ENCODE measurements at regions not wholly inside any gene's neighbourhood (a gene's known extent, or its start where the extent isn't known, plus 50 kb on each side); places are given as distances from the start of the nearest gene placed in this dataset.

- CTCF ChIA-PET = no interaction called here
- RAD21 ChIA-PET (ENCODE audit: low non-redundant PET in 1 of 2, low total read pairs in 2 of 2, uncharacterized antibody in 2 of 2, unreplicated experiment in 2 of 2) = no interaction called here
- DNase-seq (ENCODE audit: low read depth, low spot score) = no peak
- POLR2A ChIA-PET = no interaction called here
- no peak for TF ChIP-seq CBX3 (IDR thresholded peaks at IDR 0.05; ENCODE audit: low read depth)
- Histone ChIP-seq H3K9me3 (ENCODE audit: control insufficient read depth in 1 of 2, insufficient read depth in 1 of 2, low read depth in 1 of 2, low read length in 2 of 2) (peaks cover 0 to 3% of the 10 kb centered on the region in 2 experiments; a peak in 1 of 4 replicates), H3K27ac (ENCODE audit: low read depth, low read length) (no peak overlapping the region), H3K4me2 (ENCODE audit: low read length) (no peak overlapping the region), H3K9me2 (ENCODE audit: insufficient read depth) (no peaks in the 10 kb centered on the region), H2AFZ (ENCODE audit: low read depth, low read length, poor library complexity, severe bottlenecking) (no peak overlapping the region), H3K4me1 (ENCODE audit: control insufficient read depth in 1 of 2, insufficient read depth in 2 of 2, low read length in 2 of 2) (no peaks in the 10 kb centered on the region), H3K36me3 (ENCODE audit: control insufficient read depth in 1 of 2, insufficient read depth in 2 of 2, low read length in 2 of 2) (no peaks in the 10 kb centered on the region), H3K4me3 (replicated peaks in 1 of 2; ENCODE audit: low read depth in 1 of 2, low read length in 2 of 2) (no peak overlapping the region), H3K9ac (ENCODE audit: low read length) (no peak overlapping the region), H3K79me2 (ENCODE audit: insufficient read depth, low read length) (no peaks in the 10 kb centered on the region), H4K20me1 (ENCODE audit: insufficient read depth) (no peaks in the 10 kb centered on the region), H3K27me3 (ENCODE audit: insufficient read depth, low read length) (no peaks in the 10 kb centered on the region)
- ATAC-seq = no peak
- intact Hi-C loops (cut with micrococcal nuclease) = no loop called here
- BruUV-seq (replicated peaks) = no TSS peak
Measured at GRCh38 chr3:75118779-75119178, 504.3 kb upstream of the CNTN3 start.

DNA sequence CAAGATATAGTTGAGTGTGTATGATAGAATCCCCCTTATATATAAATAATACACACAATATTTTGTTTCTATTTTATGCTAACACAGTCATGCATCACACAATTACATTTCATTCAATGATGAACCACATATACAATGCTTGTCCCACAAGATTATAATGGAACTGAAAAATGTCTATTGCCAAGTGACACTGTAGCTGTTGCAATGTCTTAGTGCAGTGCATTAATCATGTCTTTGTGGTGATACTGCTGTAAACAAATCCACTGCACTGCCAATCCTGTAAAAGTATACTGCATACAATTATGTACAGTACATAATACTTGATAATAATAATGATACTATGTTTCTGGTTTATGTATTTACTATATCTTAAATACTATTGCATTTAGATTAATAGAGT, 512.1 kb upstream of the CNTN3 start:
- ATAC-seq (no peak), DNase-seq (ENCODE audit: low read depth, low spot score) (no peak)
- Histone ChIP-seq H3K79me2 (ENCODE audit: insufficient read depth, low read length) (no peaks in the 10 kb centered on the region), H4K20me1 (ENCODE audit: insufficient read depth) (no peaks in the 10 kb centered on the region), H3K27ac (ENCODE audit: low read depth, low read length) (no peak overlapping the region), H3K4me3 (replicated peaks in 1 of 2; ENCODE audit: low read depth in 1 of 2, low read length in 2 of 2) (no peak overlapping the region), H3K9me2 (ENCODE audit: insufficient read depth) (no peaks in the 10 kb centered on the region), H3K36me3 (ENCODE audit: control insufficient read depth in 1 of 2, insufficient read depth in 2 of 2, low read length in 2 of 2) (no peaks in the 10 kb centered on the region), H3K27me3 (ENCODE audit: insufficient read depth, low read length) (no peaks in the 10 kb centered on the region), H3K9me3 (ENCODE audit: control insufficient read depth in 1 of 2, insufficient read depth in 1 of 2, low read depth in 1 of 2, low read length in 2 of 2) (peaks cover 4 to 8% of the 10 kb centered on the region in 2 experiments; a peak in 2 of 4 replicates), H2AFZ (ENCODE audit: low read depth, low read length, poor library complexity, severe bottlenecking) (no peak overlapping the region), H3K4me1 (ENCODE audit: control insufficient read depth in 1 of 2, insufficient read depth in 2 of 2, low read length in 2 of 2) (no peaks in the 10 kb centered on the region), H3K9ac (ENCODE audit: low read length) (no peak overlapping the region), H3K4me2 (ENCODE audit: low read length) (no peak overlapping the region)
- ChIA-PET CTCF (no interaction called here), POLR2A (no interaction called here), RAD21 (ENCODE audit: low non-redundant PET in 1 of 2, low total read pairs in 2 of 2, uncharacterized antibody in 2 of 2, unreplicated experiment in 2 of 2) (no interaction called here)
- no TSS peak for BruUV-seq (replicated peaks)
- intact Hi-C loops (cut with micrococcal nuclease) = no loop called here
- TF ChIP-seq CTCF (IDR thresholded peaks at IDR 0.05 in 2 of 3, conservative IDR thresholded peaks at IDR 0.05 in 1 of 3; ENCODE audit: borderline replicate concordance in 1 of 3, insufficient read depth in 1 of 3, low read depth in 2 of 3, low read length in 2 of 3) = no peak
- TF ChIP-seq, protein P1, sequence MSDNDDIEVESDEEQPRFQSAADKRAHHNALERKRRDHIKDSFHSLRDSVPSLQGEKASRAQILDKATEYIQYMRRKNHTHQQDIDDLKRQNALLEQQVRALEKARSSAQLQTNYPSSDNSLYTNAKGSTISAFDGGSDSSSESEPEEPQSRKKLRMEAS (IDR thresholded peaks at IDR 0.05) = no peak
- TF ChIP-seq CBX3 (IDR thresholded peaks at IDR 0.05; ENCODE audit: low read depth) = no peak
- no peak for TF ChIP-seq ELF1 (IDR thresholded peaks at IDR 0.05; ENCODE audit: borderline replicate concordance, low read depth)
- TF ChIP-seq SIN3A (IDR thresholded peaks at IDR 0.05; ENCODE audit: low read depth) = no peak
- TF ChIP-seq SP1 (IDR thresholded peaks at IDR 0.05; ENCODE audit: low read depth) = no peak
- TF ChIP-seq ZNF274 (IDR thresholded peaks at IDR 0.05; ENCODE audit: low read depth, low read length) = no peak

Measured in HCT116 (cell line).